Ishikawa (cell line): ENCODE measurements at regions not wholly inside any gene's neighbourhood (a gene's known extent, or its start where the extent isn't known, plus 50 kb on each side); places are given as distances from the start of the nearest gene placed in this dataset.

Experiments
- CEBPB ChIP-seq: IDR thresholded peaks from 2 replicates; pipeline ENCODE4 v1.6.1; 2012
- CREB1 ChIP-seq: IDR thresholded peaks from 2 replicates; pipeline ENCODE4 v1.6.1; 2012; ENCODE audit warnings: low read depth
- EGR1 ChIP-seq: IDR thresholded peaks from 2 replicates; pipeline ENCODE4 v1.6.1; 2012
- EP300 ChIP-seq: IDR thresholded peaks from 2 replicates; pipeline ENCODE4 v1.6.1; 2012; ENCODE audit warnings: borderline replicate concordance
- FOXM1 ChIP-seq: IDR thresholded peaks from 2 replicates; pipeline ENCODE4 v1.6.1; 2012; ENCODE audit warnings: low read depth, borderline replicate concordance
- NFIC ChIP-seq: IDR thresholded peaks from 2 replicates; pipeline ENCODE4 v1.6.1; 2012
- RAD21 ChIP-seq: IDR thresholded peaks from 2 replicates; pipeline ENCODE4 v1.6.1; 2012; ENCODE audit warnings: low read depth
- TAF1 ChIP-seq: IDR thresholded peaks from 2 replicates; pipeline ENCODE4 v1.6.1; 2012; ENCODE audit warnings: low read depth, mild to moderate bottlenecking
- TCF12 ChIP-seq: IDR thresholded peaks from 2 replicates; pipeline ENCODE4 v1.6.1; 2012; ENCODE audit warnings: low read depth
- TEAD4 ChIP-seq: IDR thresholded peaks from 2 replicates; pipeline ENCODE4 v1.6.1; 2012
- YY1 ChIP-seq: IDR thresholded peaks from 2 replicates; pipeline ENCODE4 v1.6.1; 2012; ENCODE audit warnings: low read depth
- ZBTB7A ChIP-seq: IDR thresholded peaks from 2 replicates; pipeline ENCODE4 v1.6.1; 2012; ENCODE audit warnings: low read depth
- TF ChIP-seq, protein P1 (sequence below): IDR thresholded peaks from 2 replicates; pipeline ENCODE4 v1.6.1; 2012; ENCODE audit warnings: low read depth, mild to moderate bottlenecking
- TF ChIP-seq, protein P2 (sequence below): IDR thresholded peaks from 2 replicates; pipeline ENCODE4 v1.6.1; 2012
- TF ChIP-seq, protein P3 (sequence below): IDR thresholded peaks from 2 replicates; pipeline ENCODE4 v1.6.1; 2012

DNA sequence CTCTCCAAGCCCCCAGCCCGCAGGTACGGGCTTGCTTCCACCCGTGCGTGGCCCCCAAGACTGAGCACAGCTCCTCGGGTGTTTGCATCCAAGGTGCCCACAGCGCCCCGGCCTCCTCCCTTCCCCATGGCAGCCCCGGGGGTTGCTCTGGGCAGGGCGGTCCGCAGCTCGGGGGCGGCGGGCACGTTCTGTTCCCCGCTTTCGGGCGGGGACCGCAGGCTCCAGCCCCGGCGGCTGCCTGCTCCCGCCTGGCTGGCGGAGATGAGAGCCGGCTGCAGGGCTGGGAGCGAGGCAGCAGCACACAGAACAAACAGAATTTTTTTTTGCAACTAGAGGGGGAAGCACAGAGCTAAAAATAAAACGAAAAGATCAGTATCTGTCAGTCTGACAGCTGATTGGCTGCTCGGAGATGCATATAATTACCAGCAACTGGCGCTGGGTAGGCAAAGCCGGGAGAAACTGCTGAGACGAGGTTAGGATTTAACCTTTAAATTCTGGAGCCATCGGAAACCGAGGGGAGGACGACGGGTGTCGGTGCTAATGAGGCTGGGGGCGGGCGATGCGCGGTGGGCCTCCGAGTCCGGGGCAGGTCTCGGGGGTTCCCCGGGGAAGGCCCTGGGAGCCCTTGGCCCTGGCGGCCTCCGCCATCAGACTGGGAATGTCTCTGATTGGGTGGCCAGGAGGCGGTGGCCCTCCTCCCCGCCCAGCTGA lies 142.7 kb upstream of the IER5L start:
- no peak for TF ChIP-seq ZBTB7A
- TF ChIP-seq TAF1, result no peak
- TF ChIP-seq, protein P1, sequence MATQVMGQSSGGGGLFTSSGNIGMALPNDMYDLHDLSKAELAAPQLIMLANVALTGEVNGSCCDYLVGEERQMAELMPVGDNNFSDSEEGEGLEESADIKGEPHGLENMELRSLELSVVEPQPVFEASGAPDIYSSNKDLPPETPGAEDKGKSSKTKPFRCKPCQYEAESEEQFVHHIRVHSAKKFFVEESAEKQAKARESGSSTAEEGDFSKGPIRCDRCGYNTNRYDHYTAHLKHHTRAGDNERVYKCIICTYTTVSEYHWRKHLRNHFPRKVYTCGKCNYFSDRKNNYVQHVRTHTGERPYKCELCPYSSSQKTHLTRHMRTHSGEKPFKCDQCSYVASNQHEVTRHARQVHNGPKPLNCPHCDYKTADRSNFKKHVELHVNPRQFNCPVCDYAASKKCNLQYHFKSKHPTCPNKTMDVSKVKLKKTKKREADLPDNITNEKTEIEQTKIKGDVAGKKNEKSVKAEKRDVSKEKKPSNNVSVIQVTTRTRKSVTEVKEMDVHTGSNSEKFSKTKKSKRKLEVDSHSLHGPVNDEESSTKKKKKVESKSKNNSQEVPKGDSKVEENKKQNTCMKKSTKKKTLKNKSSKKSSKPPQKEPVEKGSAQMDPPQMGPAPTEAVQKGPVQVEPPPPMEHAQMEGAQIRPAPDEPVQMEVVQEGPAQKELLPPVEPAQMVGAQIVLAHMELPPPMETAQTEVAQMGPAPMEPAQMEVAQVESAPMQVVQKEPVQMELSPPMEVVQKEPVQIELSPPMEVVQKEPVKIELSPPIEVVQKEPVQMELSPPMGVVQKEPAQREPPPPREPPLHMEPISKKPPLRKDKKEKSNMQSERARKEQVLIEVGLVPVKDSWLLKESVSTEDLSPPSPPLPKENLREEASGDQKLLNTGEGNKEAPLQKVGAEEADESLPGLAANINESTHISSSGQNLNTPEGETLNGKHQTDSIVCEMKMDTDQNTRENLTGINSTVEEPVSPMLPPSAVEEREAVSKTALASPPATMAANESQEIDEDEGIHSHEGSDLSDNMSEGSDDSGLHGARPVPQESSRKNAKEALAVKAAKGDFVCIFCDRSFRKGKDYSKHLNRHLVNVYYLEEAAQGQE, result no peak
- 0 out of 2 replicates have a peak, but pooled peaks have one; percentile 23 for TF ChIP-seq RAD21

DNA sequence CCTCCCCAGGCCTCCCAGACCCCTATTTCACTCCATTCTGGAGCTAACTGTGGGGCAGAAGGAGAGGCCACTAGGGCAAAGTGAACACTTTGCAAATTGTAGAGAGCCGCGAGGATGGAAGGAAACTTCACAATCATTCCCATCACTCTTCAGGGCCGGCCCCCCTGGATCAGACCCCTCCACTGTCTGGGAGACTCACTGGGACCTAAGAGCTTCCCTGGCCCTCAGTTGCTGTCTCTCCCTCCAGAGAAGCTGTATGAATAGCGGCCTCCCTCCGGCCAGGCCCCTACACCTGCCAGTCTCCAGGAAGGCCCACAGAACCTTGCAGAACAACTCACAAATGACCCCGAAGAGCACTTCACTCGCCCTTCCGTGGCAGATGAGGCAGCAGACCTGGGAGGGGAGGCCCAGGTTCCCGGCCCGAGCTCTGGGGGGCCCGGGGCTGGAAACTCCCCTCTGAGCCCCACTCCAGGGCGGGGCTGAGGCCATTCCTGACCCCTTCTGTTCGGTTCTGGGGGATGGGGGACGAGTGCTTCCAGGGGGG lies 141.9 kb upstream of the IER5L start:
- TF ChIP-seq, protein P1, result no peak
- TF ChIP-seq, protein P2, sequence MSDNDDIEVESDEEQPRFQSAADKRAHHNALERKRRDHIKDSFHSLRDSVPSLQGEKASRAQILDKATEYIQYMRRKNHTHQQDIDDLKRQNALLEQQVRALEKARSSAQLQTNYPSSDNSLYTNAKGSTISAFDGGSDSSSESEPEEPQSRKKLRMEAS, result no peak
- TF ChIP-seq FOXM1 (no peak), RAD21 (no peak), EP300 (no peak)

- TF ChIP-seq NFIC, result no peak
- TF ChIP-seq, protein P2, result no peak
- TF ChIP-seq, protein P1, result no peak
- no peak for TF ChIP-seq TEAD4
- TF ChIP-seq TCF12, result no peak
- no peak for TF ChIP-seq RAD21
- TF ChIP-seq CREB1, result no peak
- no peak for TF ChIP-seq EGR1
- TF ChIP-seq, protein P3, sequence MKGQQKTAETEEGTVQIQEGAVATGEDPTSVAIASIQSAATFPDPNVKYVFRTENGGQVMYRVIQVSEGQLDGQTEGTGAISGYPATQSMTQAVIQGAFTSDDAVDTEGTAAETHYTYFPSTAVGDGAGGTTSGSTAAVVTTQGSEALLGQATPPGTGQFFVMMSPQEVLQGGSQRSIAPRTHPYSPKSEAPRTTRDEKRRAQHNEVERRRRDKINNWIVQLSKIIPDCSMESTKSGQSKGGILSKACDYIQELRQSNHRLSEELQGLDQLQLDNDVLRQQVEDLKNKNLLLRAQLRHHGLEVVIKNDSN, result no peak
- TF ChIP-seq ZBTB7A, result no peak
- TF ChIP-seq EP300, result no peak
- TF ChIP-seq YY1, result no peak
- no peak for TF ChIP-seq CEBPB
- no peak for TF ChIP-seq TAF1
- no peak for TF ChIP-seq FOXM1
Measured at GRCh38 chr9:129319076-129319937, 141.2 kb upstream of the IER5L start.

- TF ChIP-seq ZBTB7A (no peak), TAF1 (no peak), EP300 (no peak), YY1 (no peak), TCF12 (no peak), CREB1 (no peak), FOXM1 (no peak), RAD21 (no peak), EGR1 (no peak)
- TF ChIP-seq, protein P3, result no peak
- TF ChIP-seq, protein P2, result no peak
- TF ChIP-seq, protein P1, result no peak
Measured at GRCh38 chr9:129318121-129319075, 140.3 kb upstream of the IER5L start.
